DND-41 (cell line): ENCODE measurements at regions not wholly inside any gene's neighbourhood (a gene's known extent, or its start where the extent isn't known, plus 50 kb on each side); places are given as distances from the start of the nearest gene placed in this dataset.

Source experiments
- ATAC-seq: fragments of 200-7000 bp; cut with Tn5 transposase; 3 replicates; pipeline ENCODE4 v1.9.1; 2021; ENCODE audit warnings: low read depth; ENCODE audit not compliant: insufficient read depth
- DNase-seq: peaks from one replicate; pipeline ENCODE4 v3.0.0-alpha.2; 2020
- H2AFZ ChIP-seq: 2 replicates; pipeline ENCODE4 v1.6.0; 2012; ENCODE audit warnings: low read depth, low read length
- H3K27ac ChIP-seq: 2 replicates; pipeline ENCODE4 v1.5.1; 2012; ENCODE audit warnings: low read length, inconsistent platforms
- H3K27me3 ChIP-seq: fragments of 200-600 bp; sonication (generic); 2 replicates; pipeline ENCODE4 v1.6.0; 2012; ENCODE audit warnings: low read length, mild to moderate bottlenecking, inconsistent platforms; ENCODE audit not compliant: insufficient read depth, poor library complexity
- H3K36me3 ChIP-seq: 2 replicates; pipeline ENCODE4 v1.5.1; 2012; ENCODE audit warnings: low read length, inconsistent platforms; ENCODE audit not compliant: insufficient read depth
- H3K4me1 ChIP-seq: 2 replicates; pipeline ENCODE4 v1.5.1; 2012; ENCODE audit warnings: mild to moderate bottlenecking, low read length; ENCODE audit not compliant: insufficient read depth
- H3K4me2 ChIP-seq: 2 replicates; pipeline ENCODE4 v1.6.0; 2012; ENCODE audit warnings: mild to moderate bottlenecking, moderate library complexity, low read length, inconsistent platforms; ENCODE audit not compliant: insufficient read depth
- H3K4me3 ChIP-seq, 2 experiments: fragments of 200-600 bp in 1 of 2; shearing (Covaris generic) in 1 of 2; 2 replicates each; pipeline ENCODE4 v1.5.1; 2012 to 2016; ENCODE audit warnings: inconsistent platforms in 2 of 2, low read length in 2 of 2, mild to moderate bottlenecking in 2 of 2, low read depth in 1 of 2, moderate library complexity in 1 of 2
- H3K79me2 ChIP-seq: 2 replicates; pipeline ENCODE4 v1.6.0; 2012; ENCODE audit warnings: low read length, inconsistent platforms; ENCODE audit not compliant: insufficient read depth
- H3K9ac ChIP-seq: 2 replicates; pipeline ENCODE4 v1.6.0; 2012; ENCODE audit warnings: low read depth, mild to moderate bottlenecking, inconsistent platforms, low read length, moderate library complexity
- H3K9me3 ChIP-seq: 2 replicates; pipeline ENCODE4 v1.5.1; 2012; ENCODE audit warnings: low read length, moderate library complexity, mild to moderate bottlenecking, inconsistent platforms; ENCODE audit not compliant: insufficient read depth, severe bottlenecking
- H4K20me1 ChIP-seq: 2 replicates; pipeline ENCODE4 v1.6.0; 2012; ENCODE audit warnings: low read length; ENCODE audit not compliant: insufficient read depth
- CTCF ChIP-seq: IDR thresholded peaks from 2 replicates; pipeline ENCODE4 v1.5.1; 2012; ENCODE audit warnings: borderline replicate concordance, low read length, moderate library complexity, mild to moderate bottlenecking; ENCODE audit not compliant: poor library complexity, severe bottlenecking; ENCODE audit errors: extremely low read depth
- EZH2 ChIP-seq: IDR thresholded peaks from 3 replicates; pipeline ENCODE4 v1.6.1; 2012; ENCODE audit warnings: borderline replicate concordance, low read depth, mild to moderate bottlenecking, moderate library complexity, low read length, inconsistent platforms; ENCODE audit not compliant: severe bottlenecking

- no peak overlapping the region for H3K4me3 ChIP-seq
- H3K9ac ChIP-seq: no peak overlapping the region
- no peaks in the 10 kb centered on the region for H3K79me2 ChIP-seq
- H2AFZ ChIP-seq: no peak overlapping the region
- ATAC-seq (no peak), DNase-seq (no peak)
- no peak for TF ChIP-seq CTCF
- TF ChIP-seq EZH2: no peak
- H3K4me1 ChIP-seq: no peaks in the 10 kb centered on the region
- H3K27ac ChIP-seq: no peak overlapping the region
- H3K36me3 ChIP-seq: no peaks in the 10 kb centered on the region
- H3K9me3 ChIP-seq: no peaks in the 10 kb centered on the region
- no peaks in the 10 kb centered on the region for H4K20me1 ChIP-seq
- no peak overlapping the region for H3K4me2 ChIP-seq
- H3K27me3 ChIP-seq: no peaks in the 10 kb centered on the region
These were observed 682.2 kb downstream of the SQOR start for GRCh38 chr15:46317029-46317428.

GRCh38 chr15:46322753-46323152, 687.9 kb downstream of the SQOR start:
- no peak for DNase-seq
- no peak for ATAC-seq
- TF ChIP-seq CTCF (no peak), EZH2 (no peak)
- H3K79me2 ChIP-seq: no peaks in the 10 kb centered on the region
- H3K27me3 ChIP-seq: no peaks in the 10 kb centered on the region
- H3K4me1 ChIP-seq: no peaks in the 10 kb centered on the region
- H3K4me2 ChIP-seq: no peak overlapping the region
- no peaks in the 10 kb centered on the region for H4K20me1 ChIP-seq
- H3K9me3 ChIP-seq: no peaks in the 10 kb centered on the region
- no peak overlapping the region for H2AFZ ChIP-seq
- no peaks in the 10 kb centered on the region for H3K36me3 ChIP-seq
- no peak overlapping the region for H3K9ac ChIP-seq
- H3K4me3 ChIP-seq: no peak overlapping the region
- H3K27ac ChIP-seq: no peak overlapping the region

DNA sequence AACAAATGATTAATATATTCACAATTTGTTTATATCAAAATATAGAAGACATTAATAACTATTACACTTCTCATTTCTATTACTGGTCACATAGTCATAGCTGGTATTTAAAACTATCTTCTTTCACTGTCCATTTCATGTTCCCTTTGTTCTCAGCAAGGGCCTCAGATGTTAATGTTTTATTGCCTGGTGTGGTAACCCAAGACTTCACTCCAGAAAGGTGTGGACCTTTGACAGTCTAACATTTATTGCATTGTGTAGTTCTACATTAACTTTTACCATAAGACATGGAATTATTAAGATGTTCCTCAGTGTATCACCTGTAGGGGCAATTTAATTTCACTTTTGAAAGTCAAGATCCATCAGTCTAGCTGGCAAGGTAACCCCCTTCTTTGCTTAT, 691.3 kb downstream of the SQOR start:
- Histone ChIP-seq H3K36me3 (no peaks in the 10 kb centered on the region), H3K79me2 (no peaks in the 10 kb centered on the region), H3K9me3 (no peaks in the 10 kb centered on the region), H3K27ac (no peak overlapping the region), H4K20me1 (no peaks in the 10 kb centered on the region), H3K4me1 (no peaks in the 10 kb centered on the region), H3K27me3 (no peaks in the 10 kb centered on the region), H3K4me3 (no peak overlapping the region), H3K4me2 (no peak overlapping the region), H2AFZ (no peak overlapping the region), H3K9ac (no peak overlapping the region)
- ATAC-seq (no peak), DNase-seq (no peak)
- no peak for TF ChIP-seq CTCF

DNA sequence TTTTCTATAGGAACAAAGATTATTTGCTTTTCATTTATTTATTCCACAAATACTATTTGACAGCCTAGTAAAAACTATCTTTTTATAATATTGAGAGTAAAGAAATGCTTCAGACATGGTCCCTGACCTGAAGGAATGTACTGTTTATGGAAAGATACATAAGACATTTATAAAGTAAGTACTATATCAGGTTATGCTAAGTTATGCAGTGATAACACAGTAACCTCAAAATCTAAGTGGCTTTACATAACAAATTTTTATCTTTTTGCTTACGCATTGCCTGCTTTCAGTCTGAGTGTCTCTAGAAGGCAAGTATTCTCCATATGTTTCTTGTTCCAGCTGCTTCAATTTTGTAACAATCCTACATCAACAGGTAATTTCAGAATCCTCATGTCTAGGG, 694.0 kb downstream of the SQOR start:
- Histone ChIP-seq H3K27ac (no peak overlapping the region), H3K36me3 (no peaks in the 10 kb centered on the region), H3K4me2 (no peak overlapping the region), H3K9me3 (no peaks in the 10 kb centered on the region), H3K79me2 (no peaks in the 10 kb centered on the region), H3K4me3 (no peak overlapping the region), H2AFZ (no peak overlapping the region), H3K27me3 (no peaks in the 10 kb centered on the region), H4K20me1 (no peaks in the 10 kb centered on the region), H3K9ac (no peak overlapping the region), H3K4me1 (no peaks in the 10 kb centered on the region)
- no peak for TF ChIP-seq EZH2
- TF ChIP-seq CTCF: no peak
- ATAC-seq (no peak), DNase-seq (no peak)
